Activated naive CD4-positive, alpha-beta T cell treated with anti-CD3 and anti-CD28 coated beads, Interleukin-2, amount 10 ng/mL, durations not matched to agents 7 days and 5 days (primary cell): ENCODE measurements at regions not wholly inside any gene's neighbourhood (a gene's known extent, or its start where the extent isn't known, plus 50 kb on each side); places are given as distances from the start of the nearest gene placed in this dataset.

ENCODE experiments used
- CTCF ChIA-PET: fragments of 350-600 bp; sonication (Branson Sonifier 250); formaldehyde crosslinking; loops from one replicate; lab custom pipeline; 2021; ENCODE audit warnings: antibody characterized with exemption; lab: Charles Lee
- DNase-seq: peaks from one replicate; pipeline ENCODE4 v3.0.0-alpha.2; 2020
- H3K27ac Mint-ChIP-seq: one replicate; pipeline ENCODE4 v1.8.0; 2021; ENCODE audit warnings: mild to moderate bottlenecking, moderate library complexity, mixed read lengths
- H3K27me3 Mint-ChIP-seq: one replicate; pipeline ENCODE4 v1.8.0; 2021; ENCODE audit warnings: mild to moderate bottlenecking, mixed read lengths
- H3K36me3 Mint-ChIP-seq: one replicate; pipeline ENCODE4 v1.8.0; 2021; ENCODE audit warnings: mixed read lengths
- H3K4me1 Mint-ChIP-seq: one replicate; pipeline ENCODE4 v1.8.0; 2021; ENCODE audit warnings: mixed read lengths
- H3K4me3 Mint-ChIP-seq: one replicate; pipeline ENCODE4 v1.8.0; 2021; ENCODE audit warnings: mild to moderate bottlenecking, moderate library complexity, mixed read lengths
- H3K9me3 Mint-ChIP-seq: one replicate; pipeline ENCODE4 v1.8.0; 2021; ENCODE audit warnings: mixed read lengths

- no peaks in the 10 kb centered on the region for H3K27me3 Mint-ChIP-seq
- no peaks in the 10 kb centered on the region for H3K4me1 Mint-ChIP-seq
- CTCF ChIA-PET, result no interaction called here
- no peak overlapping the region for H3K4me3 Mint-ChIP-seq
- H3K9me3 Mint-ChIP-seq, result peaks cover 5% of the 10 kb centered on the region
- DNase-seq, result no peak
- no peaks in the 10 kb centered on the region for H3K36me3 Mint-ChIP-seq
- H3K27ac Mint-ChIP-seq, result no peak overlapping the region
These were observed 195.3 kb upstream of the TCF21 start for GRCh38 chr6:133693565-133693964.

- Mint-ChIP-seq H3K4me3 (no peak overlapping the region), H3K4me1 (no peaks in the 10 kb centered on the region), H3K27ac (no peak overlapping the region), H3K9me3 (no peaks in the 10 kb centered on the region), H3K36me3 (no peaks in the 10 kb centered on the region), H3K27me3 (no peaks in the 10 kb centered on the region)
- no peak for DNase-seq
- CTCF ChIA-PET, result no interaction called here
These were observed 191.7 kb upstream of the TCF21 start for GRCh38 chr6:133697185-133697584.

- Mint-ChIP-seq H3K27ac (no peak overlapping the region), H3K36me3 (no peaks in the 10 kb centered on the region), H3K27me3 (no peaks in the 10 kb centered on the region), H3K4me3 (no peak overlapping the region), H3K4me1 (no peaks in the 10 kb centered on the region), H3K9me3 (no peaks in the 10 kb centered on the region)
- DNase-seq, result no peak
- CTCF ChIA-PET, result no interaction called here
These were observed 191.2 kb upstream of the TCF21 start for GRCh38 chr6:133697666-133698065.

GRCh38 chr6:133698272-133698671 is 190.6 kb upstream of the TCF21 start:
- no peaks in the 10 kb centered on the region for H3K9me3 Mint-ChIP-seq
- CTCF ChIA-PET, result no interaction called here

GRCh38 chr6:133699741-133700385 is 189.1 kb upstream of the TCF21 start:
- Mint-ChIP-seq H3K4me3 (no peak overlapping the region), H3K27ac (no peak overlapping the region), H3K4me1 (no peaks in the 10 kb centered on the region), H3K9me3 (peaks cover 2% of the 10 kb centered on the region), H3K27me3 (no peaks in the 10 kb centered on the region), H3K36me3 (no peaks in the 10 kb centered on the region)
- CTCF ChIA-PET, result no interaction called here
- no peak for DNase-seq

More at GRCh38 chr6:133698272-133698671, 190.6 kb upstream of the TCF21 start:
- no peaks in the 10 kb centered on the region for H3K36me3 Mint-ChIP-seq
- no peak overlapping the region for H3K27ac Mint-ChIP-seq
- no peak for DNase-seq
- H3K4me1 Mint-ChIP-seq, result no peaks in the 10 kb centered on the region
- no peaks in the 10 kb centered on the region for H3K27me3 Mint-ChIP-seq
- H3K4me3 Mint-ChIP-seq, result no peak overlapping the region

GRCh38 chr6:133701633-133702331 is 187.1 kb upstream of the TCF21 start:
- CTCF ChIA-PET, result no interaction called here
- H3K27ac Mint-ChIP-seq, result no peak overlapping the region
- no peaks in the 10 kb centered on the region for H3K36me3 Mint-ChIP-seq
- peaks cover 2% of the 10 kb centered on the region for H3K9me3 Mint-ChIP-seq
- no peaks in the 10 kb centered on the region for H3K27me3 Mint-ChIP-seq
- no peaks in the 10 kb centered on the region for H3K4me1 Mint-ChIP-seq
- DNase-seq, result no peak
- H3K4me3 Mint-ChIP-seq, result no peak overlapping the region

- CTCF ChIA-PET, result no interaction called here
- Mint-ChIP-seq H3K27ac (no peak overlapping the region), H3K4me1 (peaks cover 6% of the 10 kb centered on the region), H3K4me3 (no peak overlapping the region), H3K9me3 (peaks cover 2% of the 10 kb centered on the region), H3K36me3 (no peaks in the 10 kb centered on the region), H3K27me3 (no peaks in the 10 kb centered on the region)
- no peak for DNase-seq
These were observed 184.5 kb upstream of the TCF21 start for GRCh38 chr6:133704371-133704770.

GRCh38 chr6:133705066-133705465 is 183.8 kb upstream of the TCF21 start:
- CTCF ChIA-PET, result no interaction called here
- peaks cover 2% of the 10 kb centered on the region for H3K9me3 Mint-ChIP-seq
- DNase-seq, result no peak
- no peak overlapping the region for H3K27ac Mint-ChIP-seq
- H3K27me3 Mint-ChIP-seq, result no peaks in the 10 kb centered on the region
- H3K4me1 Mint-ChIP-seq, result peaks cover 6% of the 10 kb centered on the region
- H3K4me3 Mint-ChIP-seq, result no peak overlapping the region
- H3K36me3 Mint-ChIP-seq, result no peaks in the 10 kb centered on the region

GRCh38 chr6:133705731-133706130 is 183.2 kb upstream of the TCF21 start:
- H3K36me3 Mint-ChIP-seq, result no peaks in the 10 kb centered on the region
- no peak overlapping the region for H3K27ac Mint-ChIP-seq
- CTCF ChIA-PET, result no interaction called here
- H3K9me3 Mint-ChIP-seq, result peaks cover 2% of the 10 kb centered on the region
- no peak for DNase-seq
- H3K4me1 Mint-ChIP-seq, result peaks cover 6% of the 10 kb centered on the region
- no peak overlapping the region for H3K4me3 Mint-ChIP-seq
- H3K27me3 Mint-ChIP-seq, result no peaks in the 10 kb centered on the region

- DNase-seq, result peak; percentile 24
- CTCF ChIA-PET, result no interaction called here
These were observed 181.5 kb upstream of the TCF21 start for GRCh38 chr6:133707456-133707855.

GRCh38 chr6:133710826-133711225 is 178.1 kb upstream of the TCF21 start:
- Mint-ChIP-seq H3K4me1 (peaks cover 6% of the 10 kb centered on the region), H3K27ac (no peak overlapping the region), H3K27me3 (no peaks in the 10 kb centered on the region), H3K36me3 (no peaks in the 10 kb centered on the region), H3K9me3 (no peaks in the 10 kb centered on the region), H3K4me3 (no peak overlapping the region)
- CTCF ChIA-PET, result no interaction called here
- no peak for DNase-seq

More at GRCh38 chr6:133707456-133707855, 181.5 kb upstream of the TCF21 start:
- Mint-ChIP-seq H3K27ac (no peak overlapping the region), H3K4me1 (peaks cover 6% of the 10 kb centered on the region), H3K4me3 (no peak overlapping the region), H3K9me3 (peaks cover 2% of the 10 kb centered on the region), H3K36me3 (no peaks in the 10 kb centered on the region), H3K27me3 (no peaks in the 10 kb centered on the region)

- Mint-ChIP-seq H3K9me3 (no peaks in the 10 kb centered on the region), H3K27me3 (no peaks in the 10 kb centered on the region), H3K36me3 (no peaks in the 10 kb centered on the region)
These were observed 173.6 kb upstream of the TCF21 start for GRCh38 chr6:133715270-133715669.

GRCh38 chr6:133724726-133725125 is 164.2 kb upstream of the TCF21 start:
- H3K4me3 Mint-ChIP-seq, result no peak overlapping the region
- H3K27ac Mint-ChIP-seq, result no peak overlapping the region
- H3K4me1 Mint-ChIP-seq, result no peaks in the 10 kb centered on the region
- CTCF ChIA-PET, result no interaction called here
- no peaks in the 10 kb centered on the region for H3K36me3 Mint-ChIP-seq
- H3K27me3 Mint-ChIP-seq, result no peaks in the 10 kb centered on the region
- no peak for DNase-seq
- H3K9me3 Mint-ChIP-seq, result no peaks in the 10 kb centered on the region

More at GRCh38 chr6:133715270-133715669, 173.6 kb upstream of the TCF21 start:
- H3K4me1 Mint-ChIP-seq, result no peaks in the 10 kb centered on the region
- CTCF ChIA-PET, result no interaction called here
- no peak overlapping the region for H3K4me3 Mint-ChIP-seq
- no peak overlapping the region for H3K27ac Mint-ChIP-seq
- no peak for DNase-seq

GRCh38 chr6:133726188-133726587 is 162.7 kb upstream of the TCF21 start:
- H3K27ac Mint-ChIP-seq, result no peak overlapping the region
- H3K36me3 Mint-ChIP-seq, result no peaks in the 10 kb centered on the region
- no peaks in the 10 kb centered on the region for H3K9me3 Mint-ChIP-seq
- H3K27me3 Mint-ChIP-seq, result no peaks in the 10 kb centered on the region
- CTCF ChIA-PET, result no interaction called here
- no peak for DNase-seq
- H3K4me3 Mint-ChIP-seq, result no peak overlapping the region
- H3K4me1 Mint-ChIP-seq, result no peaks in the 10 kb centered on the region

GRCh38 chr6:133730881-133731280 is 158.0 kb upstream of the TCF21 start:
- Mint-ChIP-seq H3K9me3 (no peaks in the 10 kb centered on the region), H3K36me3 (no peaks in the 10 kb centered on the region), H3K27me3 (no peaks in the 10 kb centered on the region), H3K4me1 (no peaks in the 10 kb centered on the region), H3K27ac (no peak overlapping the region), H3K4me3 (no peak overlapping the region)
- CTCF ChIA-PET, result no interaction called here
- DNase-seq, result no peak
